Endodermal cell (in vitro differentiated cells): ENCODE measurements at regions not wholly inside any gene's neighbourhood (a gene's known extent, or its start where the extent isn't known, plus 50 kb on each side); places are given as distances from the start of the nearest gene placed in this dataset.

ENCODE experiments used
- DNase-seq: peaks from one replicate; pipeline ENCODE4 v3.0.0-alpha.2; 2017
- H3K27ac ChIP-seq: 2 replicates; pipeline ENCODE4 v1.5.1; 2013; ENCODE audit warnings: mild to moderate bottlenecking, low read depth, low read length, moderate library complexity
- H3K27me3 ChIP-seq: 2 replicates; pipeline ENCODE4 v1.6.1; 2013; ENCODE audit warnings: mild to moderate bottlenecking, low read length, moderate library complexity; ENCODE audit not compliant: insufficient read depth, control insufficient read depth, poor library complexity, severe bottlenecking
- H3K36me3 ChIP-seq: 2 replicates; pipeline ENCODE4 v1.7.0; 2013; ENCODE audit warnings: mild to moderate bottlenecking, low read length, moderate library complexity; ENCODE audit not compliant: control insufficient read depth, insufficient read depth
- H3K4me1 ChIP-seq: one replicate; pipeline ENCODE4 v1.7.0; 2013; ENCODE audit warnings: low read length; ENCODE audit not compliant: control insufficient read depth, insufficient read depth
- H3K4me3 ChIP-seq: 2 replicates; pipeline ENCODE4 v1.5.1; 2013; ENCODE audit warnings: mild to moderate bottlenecking, low read length, moderate library complexity
- H3K9ac ChIP-seq: 2 replicates; pipeline ENCODE4 v1.6.1; 2013; ENCODE audit warnings: mild to moderate bottlenecking, low read length, moderate library complexity; ENCODE audit not compliant: poor library complexity, severe bottlenecking; ENCODE audit errors: extremely low read depth
- H3K9me3 ChIP-seq: 2 replicates; pipeline ENCODE4 v1.6.1; 2013; ENCODE audit warnings: mild to moderate bottlenecking, low read length, moderate library complexity; ENCODE audit not compliant: control insufficient read depth
- H3K27ac Mint-ChIP-seq: 2 replicates; pipeline ENCODE4 v1.8.0; 2020; ENCODE audit warnings: mixed read lengths
- H3K27me3 Mint-ChIP-seq: 2 replicates; pipeline ENCODE4 v1.8.0; 2021; ENCODE audit warnings: mild to moderate bottlenecking, mixed read lengths; ENCODE audit not compliant: insufficient read depth
- H3K36me3 Mint-ChIP-seq: 2 replicates; pipeline ENCODE4 v1.8.0; 2020; ENCODE audit warnings: low read depth, mixed read lengths
- H3K4me1 Mint-ChIP-seq: 2 replicates; pipeline ENCODE4 v1.8.0; 2020; ENCODE audit warnings: mixed read lengths
- H3K4me3 Mint-ChIP-seq: 2 replicates; pipeline ENCODE4 v1.8.0; 2020; ENCODE audit warnings: mild to moderate bottlenecking, moderate library complexity, mixed read lengths
- H3K9me3 Mint-ChIP-seq: 2 replicates; pipeline ENCODE4 v1.8.0; 2020; ENCODE audit warnings: mild to moderate bottlenecking, mixed read lengths
- CTCF ChIP-seq: fragments of 200-600 bp; sonication (generic); conservative IDR thresholded peaks from 2 replicates; pipeline ENCODE4 v1.5.0; 2021; ENCODE audit warnings: antibody characterized with exemption, mild to moderate bottlenecking
- WGBS, 2 experiments: methylation state at CpG; one replicate each; pipeline versions ENCODE4 v1.1.5 to v1.1.7; 2013; ENCODE audit warnings: missing lambda C conversion rate in 2 of 2, mixed read lengths in 1 of 2; ENCODE audit not compliant: insufficient coverage in 1 of 2, insufficient read length in 1 of 2; 5-methylcytosine and 5-hydroxymethylcytosine counted together

- Histone ChIP-seq H3K9me3 (no peaks in the 10 kb centered on the region), H3K36me3 (no peaks in the 10 kb centered on the region), H3K4me3 (no peak overlapping the region), H3K27ac (no peak overlapping the region), H3K27me3 (peaks cover 66% of the 10 kb centered on the region), H3K4me1 (peaks cover 16% of the 10 kb centered on the region), H3K9ac (no peak overlapping the region)
- peaks cover 83% of the 10 kb centered on the region for H3K27me3 Mint-ChIP-seq
- H3K9me3 Mint-ChIP-seq: no peaks in the 10 kb centered on the region
- DNase-seq: no peak
- TF ChIP-seq CTCF: no peak
- 92 to 97% methylated on average over 4 to 7 of the region's 7 CpGs for WGBS, 2 experiments
- no peak overlapping the region for H3K4me3 Mint-ChIP-seq
- no peaks in the 10 kb centered on the region for H3K36me3 Mint-ChIP-seq
- H3K4me1 Mint-ChIP-seq: peaks cover 30% of the 10 kb centered on the region
- H3K27ac Mint-ChIP-seq: no peak overlapping the region
Observed at GRCh38 chr2:120570546-120570945, 165.1 kb upstream of the GLI2 start.

- DNase-seq: no peak
- H3K4me3 Mint-ChIP-seq: no peak overlapping the region
- H3K36me3 Mint-ChIP-seq: no peaks in the 10 kb centered on the region
- no peak overlapping the region for H3K27ac ChIP-seq
- H3K36me3 ChIP-seq: no peaks in the 10 kb centered on the region
- no peak for TF ChIP-seq CTCF
- peaks cover 72% of the 10 kb centered on the region for H3K27me3 ChIP-seq
- no peaks in the 10 kb centered on the region for H3K9me3 ChIP-seq
- no peaks in the 10 kb centered on the region for H3K9me3 Mint-ChIP-seq
- no peak overlapping the region for H3K27ac Mint-ChIP-seq
- WGBS, 2 experiments: 90 to 100% methylated on average over 3 to 6 of the region's 6 CpGs
- H3K9ac ChIP-seq: no peak overlapping the region
- peaks cover 13% of the 10 kb centered on the region for H3K4me1 ChIP-seq
- peaks cover 83% of the 10 kb centered on the region for H3K27me3 Mint-ChIP-seq
- peaks cover 27% of the 10 kb centered on the region for H3K4me1 Mint-ChIP-seq
- H3K4me3 ChIP-seq: no peak overlapping the region
Observed at GRCh38 chr2:120571015-120571728, 164.5 kb upstream of the GLI2 start.

GRCh38 chr2:120572226-120572625 is 163.4 kb upstream of the GLI2 start:
- peaks cover 72% of the 10 kb centered on the region for H3K27me3 ChIP-seq
- Mint-ChIP-seq H3K27me3 (peaks cover 81% of the 10 kb centered on the region), H3K36me3 (no peaks in the 10 kb centered on the region), H3K27ac (no peak overlapping the region), H3K4me3 (no peak overlapping the region), H3K4me1 (peaks cover 22% of the 10 kb centered on the region), H3K9me3 (no peaks in the 10 kb centered on the region)
- no peak for TF ChIP-seq CTCF
- no peaks in the 10 kb centered on the region for H3K36me3 ChIP-seq
- H3K27ac ChIP-seq: no peak overlapping the region
- 89% methylated on average over 2 of the region's 2 CpGs; no CpG with 5 or more reads in 1 of the 2 experiments for WGBS, 2 experiments
- no peak overlapping the region for H3K9ac ChIP-seq
- DNase-seq: no peak
- peaks cover 6% of the 10 kb centered on the region for H3K4me1 ChIP-seq
- no peak overlapping the region for H3K4me3 ChIP-seq
- H3K9me3 ChIP-seq: no peaks in the 10 kb centered on the region
